Esophagus squamous epithelium (tissue), 5 donors: ENCODE measurements at regions not wholly inside any gene's neighbourhood (a gene's known extent, or its start where the extent isn't known, plus 50 kb on each side); places are given as distances from the start of the nearest gene placed in this dataset.

Experiments used
- DNase-seq: peaks from one replicate; lab custom pipeline; 2025; lab: John Stamatoyannopoulos, UW
- H3K27ac ChIP-seq, 4 donors: fragments of 200-600 bp; sonication (generic); one replicate each; pipeline ENCODE4 v1.5.1; 2016 to 2019; ENCODE audit warnings: mild to moderate bottlenecking in 1 of 4
- H3K27me3 ChIP-seq, 4 donors: fragments of 200-600 bp; sonication (generic); 1 replicate in 3 of 4; 2 replicates in 1 of 4; pipeline versions ENCODE4 v1.5.1 to v1.6.0; 2017 to 2021; ENCODE audit warnings: antibody characterized with exemption in 1 of 4
- H3K36me3 ChIP-seq, 3 donors: fragments of 200-600 bp; sonication (generic); one replicate each; pipeline ENCODE4 v1.5.1; 2016 to 2019
- H3K4me1 ChIP-seq, 3 donors: fragments of 200-600 bp; sonication (generic); one replicate each; pipeline ENCODE4 v1.5.1; 2017 to 2019
- H3K4me3 ChIP-seq, 4 donors: fragments of 200-600 bp; sonication (generic); 1 replicate in 3 of 4; 2 replicates in 1 of 4; pipeline ENCODE4 v1.5.1; 2016 to 2019; ENCODE audit warnings: mild to moderate bottlenecking in 2 of 4, moderate library complexity in 1 of 4
- H3K9me3 ChIP-seq, 3 donors: fragments of 200-600 bp; sonication (generic); one replicate each; pipeline ENCODE4 v1.5.1; 2016 to 2019
- CTCF ChIP-seq, 6 experiments: fragments of 450-650 bp in 4 of 6; fragments of 200-600 bp in 2 of 6; sonication (generic) in 2 of 6; IDR thresholded peaks; one replicate each; pipeline ENCODE4 v1.5.1; 2016 to 2019; ENCODE audit warnings: antibody characterized with exemption in 6 of 6, mild to moderate bottlenecking in 4 of 6, moderate library complexity in 4 of 6
- POLR2A ChIP-seq, 4 donors: fragments of 450-650 bp; IDR thresholded peaks; one replicate each; pipeline ENCODE4 v1.6.1; 2017; ENCODE audit warnings: antibody characterized with exemption in 4 of 4, mild to moderate bottlenecking in 4 of 4, moderate library complexity in 3 of 4
- WGBS, 2 donors: methylation state at CpG; one replicate each; pipeline ENCODE4 v1.1.5; 2018; 5-methylcytosine and 5-hydroxymethylcytosine counted together
- intact Hi-C: fragments of 100-400 bp; cut with DNase I; formaldehyde crosslinking; loops from one replicate; pipeline ENCODE4 v1.15.0; 2022
- donor health status: DM: yes; HTN: yes; CAD: no.

GRCh38 chr6:118744261-118744941 lies 93.0 kb upstream of the CEP85L start:
- Histone ChIP-seq H3K27me3 (no peaks in the 10 kb centered on the region), H3K4me3 (no peak overlapping the region), H3K9me3 (no peaks in the 10 kb centered on the region), H3K27ac (no peak overlapping the region), H3K4me1 (peaks cover 0 to 19% (median 0%) of the 10 kb centered on the region in 3 donors), H3K36me3 (no peaks in the 10 kb centered on the region)
- intact Hi-C loops: no loop called here
- 53 to 58% methylated on average over 6 of the region's 6 CpGs for WGBS, 2 donors
- no peak for DNase-seq
- no peak for TF ChIP-seq POLR2A (IDR thresholded peaks at IDR 0.05)

GRCh38 chr6:118743746-118744145 lies 92.4 kb upstream of the CEP85L start:
- no peaks in the 10 kb centered on the region for H3K36me3 ChIP-seq
- DNase-seq: no peak
- no peaks in the 10 kb centered on the region for H3K27me3 ChIP-seq
- H3K9me3 ChIP-seq: no peaks in the 10 kb centered on the region
- H3K27ac ChIP-seq: no peak overlapping the region
- H3K4me3 ChIP-seq: no peak overlapping the region
- peaks cover 0 to 18% (median 0%) of the 10 kb centered on the region in 3 donors for H3K4me1 ChIP-seq
- TF ChIP-seq POLR2A (IDR thresholded peaks at IDR 0.05): no peak
- no peak for TF ChIP-seq CTCF (IDR thresholded peaks at IDR 0.05)
- intact Hi-C loops: no loop called here
- WGBS, 2 donors: 0 to 11% methylated on average over 1 of the region's 1 CpG

GRCh38 chr6:118740372-118740771 lies 89.0 kb upstream of the CEP85L start:
- no peak overlapping the region for H3K27ac ChIP-seq
- 46 to 50% methylated on average over 3 of the region's 3 CpGs for WGBS, 2 donors
- DNase-seq: no peak

GRCh38 chr6:118739696-118740353 lies 88.4 kb upstream of the CEP85L start:
- no peak for DNase-seq
- H3K4me3 ChIP-seq: no peak overlapping the region
- H3K27ac ChIP-seq: no peak overlapping the region
- H3K36me3 ChIP-seq: no peaks in the 10 kb centered on the region
- WGBS, 2 donors: 60 to 71% methylated on average over 2 of the region's 2 CpGs
- TF ChIP-seq CTCF (IDR thresholded peaks at IDR 0.05) (no peak), POLR2A (IDR thresholded peaks at IDR 0.05) (no peak)
- H3K27me3 ChIP-seq: no peaks in the 10 kb centered on the region
- no peaks in the 10 kb centered on the region for H3K9me3 ChIP-seq
- H3K4me1 ChIP-seq: peaks cover 0 to 8% (median 0%) of the 10 kb centered on the region in 3 donors
- intact Hi-C loops: no loop called here

More at GRCh38 chr6:118740372-118740771, 89.0 kb upstream of the CEP85L start:
- Histone ChIP-seq H3K9me3 (no peaks in the 10 kb centered on the region), H3K27me3 (no peaks in the 10 kb centered on the region), H3K4me1 (peaks cover 0 to 8% (median 0%) of the 10 kb centered on the region in 3 donors), H3K4me3 (no peak overlapping the region), H3K36me3 (no peaks in the 10 kb centered on the region)
- TF ChIP-seq CTCF (IDR thresholded peaks at IDR 0.05): no peak
- TF ChIP-seq POLR2A (IDR thresholded peaks at IDR 0.05): no peak
- intact Hi-C loops: no loop called here

- Histone ChIP-seq H3K36me3 (no peaks in the 10 kb centered on the region), H3K4me3 (no peak overlapping the region), H3K4me1 (no peaks in the 10 kb centered on the region), H3K9me3 (no peaks in the 10 kb centered on the region), H3K27me3 (no peaks in the 10 kb centered on the region), H3K27ac (no peak overlapping the region)
- intact Hi-C loops: no loop called here
- TF ChIP-seq POLR2A (IDR thresholded peaks at IDR 0.05): no peak
- no peak for TF ChIP-seq CTCF (IDR thresholded peaks at IDR 0.05)
- no peak for DNase-seq
- 84 to 93% methylated on average over 4 of the region's 4 CpGs for WGBS, 2 donors
These were observed 85.0 kb upstream of the CEP85L start for GRCh38 chr6:118736440-118736839.
